ENCODE measurements at regions not wholly inside any gene's neighbourhood (a gene's known extent, or its start where the extent isn't known, plus 50 kb on each side); places are given as distances from the start of the nearest gene placed in this dataset.

DNA sequence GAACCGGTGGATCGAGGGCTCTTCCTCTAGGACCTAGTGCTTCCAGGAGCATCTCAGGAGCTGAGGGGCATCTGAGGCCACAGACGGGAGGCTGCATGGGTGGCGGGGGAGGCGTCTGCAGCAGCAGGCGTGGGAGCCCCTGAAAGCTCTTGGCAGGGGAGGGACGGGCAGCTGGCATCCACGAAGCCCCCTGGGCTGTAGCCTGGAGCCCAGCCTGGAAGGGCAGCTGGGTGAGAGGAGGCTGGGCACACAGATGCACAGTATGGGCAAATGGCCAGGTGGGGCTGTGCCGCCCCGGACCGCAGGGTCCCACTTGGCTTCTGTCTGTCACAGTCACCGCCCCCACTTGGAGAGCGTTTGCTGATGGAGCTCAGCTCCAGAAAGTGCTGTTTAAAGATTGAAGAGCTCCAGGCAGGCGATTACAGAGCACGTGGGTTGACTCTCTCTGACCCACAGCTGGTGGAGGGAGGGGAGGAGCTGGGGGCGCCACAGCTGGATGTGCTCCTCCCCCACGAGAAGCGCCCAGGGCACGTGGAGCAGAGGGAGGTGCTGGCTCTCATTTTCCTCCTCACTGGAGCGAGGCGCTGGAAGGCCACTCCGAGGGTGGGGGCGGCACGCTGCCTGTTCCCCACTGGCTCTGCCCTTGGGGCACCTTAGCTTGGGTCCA lies 155.0 kb upstream of the C14orf180 start:
- DNase-seq, result peak; percentile 57 to 65

DNA sequence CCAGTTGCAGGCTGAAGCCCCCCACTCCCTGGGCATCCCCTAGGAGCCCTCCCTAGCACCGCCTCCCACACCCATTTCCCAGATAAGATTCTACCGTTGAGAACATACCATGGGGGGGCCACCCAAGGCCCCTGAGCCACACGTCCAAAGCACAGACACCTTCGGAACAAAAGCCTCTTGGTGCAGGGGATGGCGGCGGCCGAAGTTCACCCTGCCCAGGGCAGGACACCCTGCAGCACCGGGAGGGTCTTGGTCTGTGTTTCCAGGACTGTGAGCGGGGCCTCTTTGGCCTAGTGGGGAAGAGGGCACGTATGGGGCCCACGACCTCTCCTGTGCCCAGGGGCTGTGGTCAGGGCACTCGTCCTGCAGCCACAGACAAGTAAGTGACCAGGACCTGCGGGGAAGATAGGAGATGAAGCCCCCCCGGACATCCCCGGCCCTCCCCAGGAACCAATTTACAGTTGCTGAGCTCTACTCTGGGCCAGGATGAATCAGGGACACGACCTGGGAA lies 154.3 kb upstream of the C14orf180 start:
- no peak for DNase-seq

DNA sequence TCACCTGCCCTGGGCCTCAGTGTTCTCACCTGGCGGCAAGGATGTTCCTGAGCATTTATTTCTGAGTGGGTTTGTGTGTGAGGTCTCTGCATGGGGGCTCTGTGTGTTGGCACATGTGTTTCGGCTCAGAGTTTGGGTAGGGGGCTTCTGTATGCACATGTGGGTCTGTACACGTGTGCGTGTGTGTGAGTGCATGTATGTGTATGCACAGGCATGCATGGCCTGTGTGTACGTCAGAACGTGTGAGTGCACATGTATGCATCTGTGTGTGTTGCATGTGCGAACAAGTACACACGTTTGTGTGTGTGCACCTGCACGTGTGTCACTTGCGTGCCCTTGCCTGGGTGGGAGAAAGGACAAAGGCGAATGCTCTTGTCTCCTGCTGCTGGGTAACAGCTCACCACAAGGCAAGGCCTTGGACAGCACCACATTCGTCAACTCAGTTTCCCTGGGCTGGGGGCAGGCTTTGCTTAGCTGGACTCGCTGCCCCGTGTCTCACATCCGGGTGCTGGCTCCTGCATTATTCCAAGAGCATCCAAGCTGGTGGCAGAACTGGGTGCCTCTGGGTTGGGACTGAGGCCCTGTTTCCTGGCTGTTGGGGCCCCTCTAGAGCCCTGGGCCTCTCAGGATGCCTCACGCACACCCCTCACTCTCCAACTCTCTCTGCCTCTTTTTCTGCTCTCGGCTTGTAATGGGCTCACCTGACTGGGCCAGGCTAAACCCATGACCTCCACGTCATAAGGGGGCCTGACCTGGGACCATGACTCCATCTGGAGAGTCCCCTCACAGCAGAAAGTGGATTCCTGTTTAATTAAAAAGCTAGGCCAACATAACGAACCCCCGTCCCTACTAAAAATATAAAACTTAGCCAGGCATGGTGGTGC lies 153.6 kb upstream of the C14orf180 start:
- no peak for DNase-seq

DNA sequence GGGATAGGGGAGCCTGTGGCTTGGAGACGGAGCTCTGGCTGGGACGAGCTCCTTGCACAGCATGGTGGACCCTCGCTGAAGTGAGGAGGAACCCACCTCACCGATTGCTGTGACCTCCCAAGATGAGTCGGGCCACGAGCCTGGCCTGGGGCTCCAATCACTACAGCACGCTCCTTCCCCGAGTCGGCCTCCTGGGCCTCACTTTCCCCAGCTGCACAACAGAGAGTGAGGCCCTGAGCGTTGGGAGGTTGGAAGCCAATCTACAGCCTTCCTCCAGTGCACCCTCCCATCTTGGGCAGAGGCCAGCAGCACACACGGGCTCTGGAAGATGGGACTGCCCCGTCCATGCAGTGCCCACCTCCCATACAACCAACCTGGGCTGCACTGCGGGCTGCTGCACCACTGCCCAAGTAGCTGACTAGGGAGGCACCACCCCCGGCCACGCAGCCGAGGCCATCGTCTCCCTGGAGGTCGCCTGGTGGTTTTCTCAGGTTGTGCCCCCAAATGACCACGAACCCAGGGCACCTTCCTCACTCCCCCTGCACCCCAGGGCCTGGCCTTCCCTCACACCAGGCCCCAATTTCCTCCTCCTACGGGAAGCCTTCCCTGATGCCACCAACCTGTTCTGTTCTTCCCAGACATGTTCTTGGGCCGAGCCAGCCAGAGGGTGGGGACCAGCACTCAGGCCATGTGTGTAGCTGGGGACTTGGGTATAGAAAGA lies 152.3 kb upstream of the C14orf180 start:
- DNase-seq, result no peak

DNA sequence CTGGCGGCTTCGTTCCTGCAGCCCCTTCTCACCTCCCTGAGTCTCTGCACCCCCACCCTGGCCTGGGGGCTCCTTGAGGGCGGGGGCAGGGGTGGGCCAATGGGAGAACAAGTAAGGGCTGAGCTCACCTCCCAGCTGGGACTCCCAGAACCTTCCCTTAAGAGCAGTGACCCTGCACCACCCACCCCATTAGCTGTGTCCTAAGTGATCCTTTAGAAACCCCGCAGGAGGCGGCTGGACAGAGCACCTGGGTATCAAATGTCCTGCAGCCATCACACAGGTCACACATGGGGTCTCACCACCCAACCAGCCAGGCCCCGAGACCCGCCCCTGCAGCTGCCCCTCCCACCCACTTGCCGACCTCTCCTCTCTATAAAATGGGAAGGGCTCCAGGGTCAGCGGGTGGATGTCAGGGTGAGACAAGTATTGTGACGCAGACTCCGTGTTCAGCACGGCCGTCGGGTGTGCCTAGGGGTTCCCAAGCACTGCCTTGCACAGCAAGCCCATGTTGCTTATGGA lies 151.2 kb upstream of the C14orf180 start:
- no peak for DNase-seq

DNA sequence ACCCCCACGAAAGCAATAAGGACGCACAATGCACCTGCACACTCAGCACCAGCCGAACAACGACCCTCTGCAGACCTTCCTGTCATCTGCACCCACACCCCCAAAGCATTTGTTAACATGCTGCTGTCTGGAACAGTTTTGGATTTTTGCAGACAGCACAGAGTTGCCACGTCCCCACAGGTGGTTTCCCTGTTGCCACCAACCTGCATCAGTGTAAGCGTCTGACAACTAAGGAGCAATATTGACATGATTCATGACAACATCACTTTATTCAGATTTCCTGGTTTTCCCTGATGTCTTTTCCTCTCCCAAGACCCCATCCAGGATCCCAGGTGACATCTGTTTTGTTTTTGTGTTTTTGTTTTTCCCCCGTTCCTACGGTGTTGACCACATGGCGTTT lies 150.7 kb upstream of the C14orf180 start:
- no peak for DNase-seq

DNA sequence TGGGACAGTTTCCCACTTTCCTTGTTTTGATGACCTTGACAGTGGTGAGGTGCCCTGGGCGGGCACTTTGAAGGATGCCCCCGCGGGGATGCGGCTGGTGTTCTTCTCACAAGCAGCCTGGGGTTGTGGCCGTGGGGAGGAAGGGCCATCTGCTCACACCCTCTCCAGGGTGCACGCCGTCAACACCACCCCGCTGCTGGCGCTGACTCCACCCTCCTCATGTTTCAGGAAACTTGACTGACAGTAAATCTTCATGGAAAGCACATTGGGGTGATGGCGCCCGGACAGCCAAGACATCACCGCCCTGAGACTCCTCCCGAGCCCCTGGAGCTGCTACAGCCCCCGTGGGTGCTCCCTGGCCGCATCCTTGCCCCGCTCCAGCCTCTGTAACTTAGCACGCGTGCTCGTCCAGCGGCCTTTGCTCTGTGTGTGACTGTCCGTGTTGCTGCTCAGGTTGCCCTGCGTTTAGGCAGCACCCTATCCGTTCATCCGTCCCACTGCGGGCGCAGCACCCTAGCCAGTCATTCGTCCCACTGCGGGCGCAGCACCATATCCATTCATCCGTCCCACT lies 150.2 kb upstream of the C14orf180 start:
- DNase-seq, result no peak

DNA sequence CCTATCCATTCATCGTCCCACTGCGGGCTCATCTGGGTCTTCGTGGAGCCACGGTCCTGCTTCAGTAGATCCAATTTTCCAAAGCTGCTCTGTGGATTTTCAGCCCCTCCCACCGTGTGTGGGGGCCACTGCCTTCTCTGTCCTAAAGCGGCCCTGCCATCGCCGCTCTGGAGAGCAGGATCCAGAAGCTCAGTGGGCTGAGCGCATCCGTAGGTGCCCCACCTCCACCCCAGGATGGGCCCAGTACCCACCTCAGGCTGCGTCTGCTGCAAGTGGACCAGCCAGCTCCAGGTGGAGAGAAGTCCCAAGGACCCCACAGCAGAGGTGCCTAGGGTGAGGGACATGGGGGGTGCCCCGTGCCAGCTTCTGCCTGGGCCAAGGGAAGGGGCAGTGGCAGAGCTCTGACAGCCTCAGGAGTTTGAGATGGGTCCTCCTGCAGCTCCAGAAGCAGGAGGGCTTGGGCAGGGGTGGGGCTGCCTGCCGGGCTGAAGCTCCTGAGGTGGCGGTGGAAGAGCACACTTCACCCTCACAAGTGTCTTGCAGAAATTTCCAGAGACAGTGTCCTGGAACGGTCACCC lies 148.1 kb upstream of the C14orf180 start:
- no peak for DNase-seq

DNA sequence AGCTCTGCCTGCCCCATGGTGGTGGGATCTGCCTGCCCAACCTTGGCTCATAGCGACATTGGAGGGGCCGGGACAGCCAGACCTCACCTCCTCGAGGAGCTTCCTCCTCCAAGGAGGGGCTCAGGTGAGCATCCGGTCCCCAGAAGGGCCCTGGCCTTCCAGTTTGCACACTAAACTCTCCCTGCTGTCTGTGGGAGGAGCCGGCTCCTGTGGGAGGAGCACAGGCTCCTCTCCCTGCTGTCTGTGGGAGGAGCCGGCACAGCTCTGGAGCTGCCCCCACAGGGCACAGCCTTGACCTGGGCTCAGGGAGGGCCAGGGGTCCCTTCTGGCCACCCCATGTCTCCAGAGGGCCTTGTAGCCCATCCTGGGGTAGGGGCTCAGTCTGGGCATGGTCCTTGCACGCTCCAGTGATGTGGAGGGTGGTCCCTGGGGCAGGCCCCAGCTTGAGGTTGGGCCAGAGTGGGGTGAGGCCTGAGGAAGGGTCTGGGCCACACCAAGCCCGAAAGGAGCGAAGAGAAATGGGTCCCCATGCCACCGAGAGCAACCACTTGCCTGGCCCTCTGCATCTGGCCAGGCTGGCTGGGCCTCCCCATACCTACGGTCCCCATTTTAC lies 147.5 kb upstream of the C14orf180 start:
- no peak for DNase-seq

DNA sequence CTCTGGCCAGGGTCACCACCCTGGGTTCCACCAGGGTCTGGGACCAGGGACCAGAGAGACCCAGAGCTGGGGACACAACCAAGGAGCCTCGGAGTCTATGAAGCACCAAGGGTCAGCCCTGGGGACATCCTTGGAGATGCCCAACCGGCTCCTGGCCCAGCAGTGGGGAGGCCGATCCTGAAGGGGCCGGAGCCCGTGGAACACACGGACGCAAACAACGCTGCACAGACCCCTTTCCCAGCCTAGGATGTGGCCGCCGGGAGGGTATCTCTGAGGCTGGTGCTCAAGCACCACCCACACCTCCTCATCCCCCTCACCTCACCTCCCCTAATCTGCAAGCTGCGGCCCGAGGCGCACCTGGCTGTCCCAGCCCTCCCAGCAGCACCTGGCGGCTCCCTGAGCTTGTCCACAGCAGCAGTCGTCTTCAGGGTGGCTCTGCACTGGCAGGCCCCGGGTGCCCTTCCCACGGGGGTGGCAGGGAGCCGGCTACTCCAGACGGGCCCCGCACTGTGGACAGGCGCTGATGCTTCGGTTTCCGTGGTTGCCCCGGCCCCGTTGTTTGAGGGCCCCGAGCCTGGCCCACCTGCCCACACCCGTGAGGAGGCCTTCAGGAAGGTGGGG lies 146.8 kb upstream of the C14orf180 start:
- DNase-seq, result no peak

DNA sequence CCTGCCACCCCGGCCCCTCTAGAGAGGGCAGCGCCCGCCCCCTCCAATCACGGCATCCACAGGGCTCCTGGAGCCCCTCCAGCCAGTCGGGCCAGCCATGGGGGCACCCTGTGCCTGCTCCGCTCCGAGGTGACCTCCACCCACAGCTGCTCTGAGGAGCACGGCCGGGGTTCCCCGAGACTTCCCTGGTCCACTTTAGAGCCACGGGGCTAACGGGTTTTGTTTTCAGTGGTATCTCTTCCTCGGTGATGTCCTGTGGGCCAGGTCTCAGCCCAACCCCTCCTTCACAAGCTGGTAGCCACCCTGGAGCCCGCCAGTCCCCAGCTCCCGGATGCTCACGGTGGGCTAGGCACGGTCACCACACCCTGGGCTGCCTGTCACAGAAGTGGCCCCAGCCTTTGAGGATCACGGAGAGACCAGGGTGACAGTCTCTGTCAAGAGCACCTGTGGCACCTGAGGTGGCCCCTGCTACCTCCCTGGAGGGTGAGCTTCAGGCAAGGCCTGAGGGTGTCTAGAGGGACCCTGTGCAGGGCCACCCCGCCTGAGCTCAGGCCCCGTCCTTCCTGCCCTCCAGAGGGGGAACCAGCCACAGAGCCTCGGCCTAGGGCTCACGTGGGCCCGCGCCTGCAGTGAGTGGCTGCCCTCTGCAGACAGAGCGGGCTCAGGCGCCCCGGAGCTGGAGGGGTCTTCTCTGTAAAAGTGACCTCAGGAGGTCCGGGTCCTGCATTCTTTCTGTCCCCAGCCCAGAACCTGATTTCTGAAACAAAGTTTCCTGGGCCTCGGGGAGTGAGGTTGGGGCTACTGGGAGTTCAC lies 146.0 kb upstream of the C14orf180 start:
- DNase-seq, result no peak

DNA sequence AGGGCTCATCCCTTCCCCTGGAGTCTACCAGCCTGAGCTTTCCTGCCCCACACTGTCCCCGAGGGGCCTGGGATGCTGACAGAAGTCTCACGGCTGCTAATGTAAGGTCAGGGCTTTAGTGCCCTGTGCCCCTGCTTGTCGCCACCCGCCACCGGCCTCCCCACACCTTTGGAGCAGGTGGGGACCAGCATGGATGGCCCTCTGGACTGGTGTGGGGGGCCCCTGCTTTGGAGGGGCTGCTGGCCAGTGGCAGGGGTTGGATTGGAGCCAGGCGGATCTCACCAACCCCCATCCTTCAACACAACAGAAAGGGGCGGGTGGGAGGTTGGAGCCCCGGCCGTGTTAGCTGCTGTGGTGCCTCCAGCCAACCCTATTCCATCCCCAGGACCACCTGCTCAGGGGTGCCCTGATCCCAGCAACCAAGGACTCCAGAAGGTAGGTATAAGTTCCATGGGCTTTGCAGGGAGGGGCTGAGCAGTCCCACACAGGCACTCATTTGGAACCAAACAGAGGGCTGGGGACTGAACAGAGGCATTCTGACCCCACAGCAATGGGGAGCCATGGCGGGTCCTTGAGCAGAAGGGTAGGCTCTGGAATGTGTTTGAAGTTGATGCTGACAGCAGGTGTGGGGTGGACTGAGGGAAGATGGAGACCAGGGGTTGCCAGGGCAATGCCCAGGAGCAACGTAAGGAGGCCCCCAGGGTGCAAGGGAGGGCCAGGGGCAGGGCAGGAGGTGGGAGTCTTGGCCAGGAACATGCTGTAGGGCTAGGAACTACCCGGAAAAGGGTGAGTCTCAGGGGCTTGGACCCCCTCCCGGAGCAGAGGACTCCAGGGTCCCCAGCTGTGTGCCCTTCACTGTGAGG lies 145.1 kb upstream of the C14orf180 start:
- DNase-seq, result no peak

DNA sequence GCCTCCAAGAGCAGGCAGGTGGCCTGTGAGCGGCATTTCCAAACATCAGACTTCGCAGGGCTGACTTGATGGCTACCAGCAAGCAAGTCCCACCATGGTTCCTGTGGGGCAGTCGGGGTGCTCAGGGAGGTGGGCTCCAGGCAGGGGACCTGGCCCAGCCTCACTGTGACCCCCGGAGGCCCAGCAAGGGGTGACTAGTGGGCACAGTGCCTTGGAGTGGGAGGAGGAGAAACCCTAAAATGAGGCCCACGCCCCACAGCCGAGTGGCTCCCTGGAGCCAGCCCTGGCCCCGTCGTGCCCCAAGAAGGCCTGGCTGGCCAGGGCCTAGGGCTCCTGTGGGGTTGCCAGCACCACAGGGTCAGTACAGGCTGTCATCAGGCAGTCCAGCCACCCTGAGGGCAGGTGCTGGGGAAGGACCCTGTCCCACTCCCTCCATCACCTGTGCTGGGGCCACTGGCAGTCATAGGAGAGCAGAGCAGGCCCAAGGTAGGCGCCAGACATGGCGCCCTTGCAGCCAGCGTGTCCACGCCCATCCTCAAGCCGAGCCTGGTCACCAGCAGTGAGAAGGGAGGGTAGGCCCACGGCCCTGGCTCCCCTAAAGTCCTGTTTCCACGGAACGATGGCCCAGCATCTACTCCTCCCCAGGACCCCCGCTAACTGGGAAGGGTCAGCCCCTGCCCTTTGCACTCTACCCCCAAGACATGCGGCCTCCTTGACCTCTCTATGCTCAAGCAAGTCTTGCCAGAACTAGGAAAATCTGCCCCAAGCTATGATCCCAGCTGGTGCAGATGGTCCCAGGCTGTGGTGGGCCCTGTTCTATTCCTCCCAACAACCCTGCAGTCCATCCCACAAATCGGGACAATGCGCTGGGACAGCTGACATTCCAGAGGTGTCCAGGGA lies 144.2 kb upstream of the C14orf180 start:
- no peak for DNase-seq

DNA sequence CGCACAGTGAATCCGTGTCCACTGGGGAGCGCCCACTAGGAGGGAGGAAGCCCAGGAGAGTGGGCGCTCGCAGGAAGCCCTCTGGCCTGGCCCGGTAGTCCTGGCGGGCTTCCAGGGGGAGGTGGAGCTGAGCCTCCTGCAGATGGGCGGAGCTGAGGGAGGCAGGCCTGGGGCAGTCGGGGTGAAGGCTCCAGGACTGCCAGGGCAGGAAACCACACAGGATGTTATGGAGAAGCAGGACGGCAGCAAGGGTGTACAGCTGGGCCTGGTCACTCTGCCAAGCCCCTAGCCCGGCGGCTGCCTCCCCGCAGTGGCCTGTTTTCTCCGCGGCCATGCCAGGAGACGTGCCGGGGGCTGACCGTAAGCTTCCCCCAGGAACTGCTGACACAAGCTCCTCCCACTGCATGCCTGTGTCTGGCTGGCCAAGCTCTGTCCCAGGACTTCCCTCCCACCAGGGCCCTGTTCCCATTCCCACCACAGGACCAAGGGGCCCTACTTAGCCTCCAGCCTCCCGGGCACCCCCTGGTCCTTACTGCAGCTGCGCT lies 143.4 kb upstream of the C14orf180 start:
- peak; percentile 83 to 86 for DNase-seq

DNA sequence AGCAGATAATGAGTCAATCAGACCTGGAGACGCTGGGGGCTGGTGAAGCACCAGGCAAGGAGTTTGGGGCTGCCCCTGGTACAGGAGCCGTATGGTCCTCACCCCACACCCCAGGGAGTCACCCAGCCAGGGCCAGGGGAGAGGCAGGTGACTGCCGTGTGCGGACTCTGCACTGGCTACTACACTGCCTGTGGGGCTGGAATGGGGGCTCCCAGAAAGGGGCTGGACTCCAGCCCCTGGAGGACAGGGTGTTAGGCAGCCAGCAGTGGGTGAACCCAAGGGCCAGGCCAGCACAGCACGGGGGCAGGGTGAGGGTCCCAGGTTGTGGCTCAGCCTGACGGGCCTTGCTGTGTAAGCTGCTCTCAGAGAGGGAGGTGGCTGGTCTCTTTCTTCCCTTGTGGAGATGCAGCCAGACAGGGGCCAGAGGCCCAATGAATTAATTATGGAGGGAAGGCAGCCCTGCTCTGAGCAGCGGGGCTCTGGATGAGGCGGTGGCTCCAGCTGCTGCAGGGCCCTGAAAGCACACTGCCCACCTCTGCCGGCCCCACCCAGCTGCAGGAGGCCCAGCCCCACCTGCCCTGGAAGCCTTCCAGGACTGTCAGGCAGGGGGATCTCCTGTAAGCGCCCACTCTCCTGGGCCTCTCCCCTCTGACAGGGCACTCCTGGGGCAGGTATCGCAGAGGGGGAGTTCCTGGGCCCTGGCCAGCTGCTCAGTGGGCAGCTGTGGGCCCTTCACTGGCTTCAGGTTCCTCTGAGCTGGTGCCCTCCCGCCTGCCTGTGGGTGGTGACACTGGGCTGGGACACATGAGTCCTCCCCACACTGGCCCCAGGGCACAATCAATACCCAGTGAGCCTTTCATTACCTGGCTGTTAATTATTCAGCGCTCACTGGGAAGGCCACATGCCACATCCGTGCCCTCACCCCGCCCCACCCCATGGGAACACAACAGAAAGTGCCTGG lies 142.5 kb upstream of the C14orf180 start:
- no peak for DNase-seq

DNA sequence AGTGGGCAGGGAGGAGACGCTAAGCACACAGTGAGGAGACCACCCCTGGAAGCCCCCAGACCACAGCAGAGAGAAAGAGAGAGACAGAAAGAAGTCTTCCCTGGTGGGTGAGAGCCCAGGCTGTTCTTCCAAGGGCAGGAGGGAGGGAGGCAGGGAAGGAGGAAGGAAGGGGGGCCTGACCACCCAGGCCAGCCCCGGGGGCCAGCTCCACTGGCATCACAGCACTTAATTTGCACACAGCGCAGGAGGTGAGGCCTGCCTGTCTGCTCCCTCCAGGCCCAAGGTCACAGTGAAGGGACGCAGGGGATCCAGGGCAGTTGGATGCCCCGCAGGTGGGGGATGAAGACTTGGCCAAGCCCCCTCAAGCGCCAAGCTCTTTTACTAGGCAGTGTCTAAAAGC lies 141.9 kb upstream of the C14orf180 start:
- no peak for DNase-seq
